Epithelial cell of proximal tubule (primary cell): ENCODE measurements at regions not wholly inside any gene's neighbourhood (a gene's known extent, or its start where the extent isn't known, plus 50 kb on each side); places are given as distances from the start of the nearest gene placed in this dataset.

Experiments used
- DNase-seq: peaks from one replicate; pipeline ENCODE4 v3.0.0-alpha.2; 2011; ENCODE audit warnings: low read depth
- H3K4me3 ChIP-seq: 2 replicates; pipeline ENCODE4 v1.5.1; 2011; ENCODE audit warnings: low read depth, mild to moderate bottlenecking, low read length
- CTCF ChIP-seq: conservative IDR thresholded peaks from 2 replicates; pipeline ENCODE4 v1.5.1; 2012; ENCODE audit warnings: low read depth, mild to moderate bottlenecking, low read length

- DNase-seq: no peak
- no peak overlapping the region for H3K4me3 ChIP-seq
- no peak for TF ChIP-seq CTCF
These were observed 211.5 kb upstream of the PWP1 start for GRCh38 chr12:107474099-107474498.

- no peak for TF ChIP-seq CTCF
- H3K4me3 ChIP-seq: no peak overlapping the region
- DNase-seq: no peak
These were observed 210.7 kb upstream of the PWP1 start for GRCh38 chr12:107474639-107475539.

GRCh38 chr12:107475900-107476299 is 209.7 kb upstream of the PWP1 start:
- no peak for DNase-seq
- H3K4me3 ChIP-seq: no peak overlapping the region
- TF ChIP-seq CTCF: no peak

- no peak overlapping the region for H3K4me3 ChIP-seq
- TF ChIP-seq CTCF: no peak
- DNase-seq: no peak
These were observed 208.6 kb upstream of the PWP1 start for GRCh38 chr12:107477018-107477417.

GRCh38 chr12:107477947-107478610 is 207.5 kb upstream of the PWP1 start:
- no peak overlapping the region for H3K4me3 ChIP-seq
- TF ChIP-seq CTCF: no peak
- DNase-seq: no peak

GRCh38 chr12:107478881-107479280 is 206.7 kb upstream of the PWP1 start:
- no peak overlapping the region for H3K4me3 ChIP-seq
- no peak for TF ChIP-seq CTCF
- no peak for DNase-seq
